Pulmonary artery endothelial cell (primary cell): ENCODE measurements at regions not wholly inside any gene's neighbourhood (a gene's known extent, or its start where the extent isn't known, plus 50 kb on each side); places are given as distances from the start of the nearest gene placed in this dataset.
"Not testable (repeated sequence)": the region's sequence is repeated elsewhere in the genome, so short reads cannot be mapped to it uniquely, and the experiment has no call there.

Source experiments
- DNase-seq: peaks from one replicate; pipeline ENCODE4 v3.0.0-alpha.2; 2011; ENCODE audit warnings: low read depth, low spot score

- DNase-seq, result no peak
Observed at GRCh38 chr5:155114655-155115054, 101.1 kb downstream of the KIF4B start.

GRCh38 chr5:155116456-155117251 is 103.1 kb downstream of the KIF4B start:
- no peak for DNase-seq

GRCh38 chr5:155125551-155126095 is 112.1 kb downstream of the KIF4B start:
- no peak for DNase-seq

- DNase-seq, result no peak
Observed at GRCh38 chr5:155126573-155126972, 113.0 kb downstream of the KIF4B start.

GRCh38 chr5:155127552-155127951 is 114.0 kb downstream of the KIF4B start:
- no peak for DNase-seq

GRCh38 chr5:155128786-155129512 is 115.4 kb downstream of the KIF4B start:
- no peak for DNase-seq

GRCh38 chr5:155129513-155129880 is 115.9 kb downstream of the KIF4B start:
- DNase-seq, result no peak

- no peak for DNase-seq
Observed at GRCh38 chr5:155134130-155134529, 120.6 kb downstream of the KIF4B start.

- no peak for DNase-seq
Observed at GRCh38 chr5:155136216-155136850, 122.8 kb downstream of the KIF4B start.

GRCh38 chr5:155137683-155138082 is 124.1 kb downstream of the KIF4B start:
- no peak for DNase-seq

- DNase-seq, result no peak
Observed at GRCh38 chr5:155140646-155141045, 127.1 kb downstream of the KIF4B start.

GRCh38 chr5:155144956-155145355 is 131.4 kb downstream of the KIF4B start:
- no peak for DNase-seq

GRCh38 chr5:155147222-155147621 is 133.7 kb downstream of the KIF4B start:
- DNase-seq, result no peak

GRCh38 chr5:155148694-155149093 is 135.1 kb downstream of the KIF4B start:
- DNase-seq, result no peak

- no peak for DNase-seq
Observed at GRCh38 chr5:155150012-155150411, 136.5 kb downstream of the KIF4B start.

- no peak for DNase-seq
Observed at GRCh38 chr5:155154973-155155372, 141.4 kb downstream of the KIF4B start.

- not testable (repeated sequence) for DNase-seq
Observed at GRCh38 chr5:155163084-155163483, 149.5 kb downstream of the KIF4B start.

GRCh38 chr5:155167736-155168135 is 154.2 kb downstream of the KIF4B start:
- no peak for DNase-seq

GRCh38 chr5:155181542-155181941 is 168.0 kb downstream of the KIF4B start:
- no peak for DNase-seq

GRCh38 chr5:155189476-155189875 is 175.9 kb downstream of the KIF4B start:
- no peak for DNase-seq

- DNase-seq, result no peak
Observed at GRCh38 chr5:155189981-155190380, 176.4 kb downstream of the KIF4B start.

GRCh38 chr5:155193029-155193428 is 179.5 kb downstream of the KIF4B start:
- no peak for DNase-seq
